Right lobe of liver (tissue), 6 donors: ENCODE measurements at regions not wholly inside any gene's neighbourhood (a gene's known extent, or its start where the extent isn't known, plus 50 kb on each side); places are given as distances from the start of the nearest gene placed in this dataset.

Experiments used
- ATAC-seq, 4 donors: fragments of 200-7000 bp; cut with Tn5 transposase; one replicate each; pipeline ENCODE4 v1.9.1; 2020; ENCODE audit warnings: mild to moderate bottlenecking in 4 of 4, moderate library complexity in 4 of 4
- DNase-seq, 3 donors: peaks; one replicate each; pipeline ENCODE4 v3.0.0-alpha.2; 2020
- H3K27ac ChIP-seq, 3 donors: fragments of 200-600 bp; one replicate each; pipeline ENCODE4 v1.8.0; 2022
- H3K27me3 ChIP-seq, 2 donors: fragments of 200-600 bp; one replicate each; pipeline ENCODE4 v1.8.0; 2022
- H3K36me3 ChIP-seq, 4 donors: fragments of 200-600 bp; sonication (generic) in 1 of 4; one replicate each; pipeline versions ENCODE4 v1.5.1 to v1.8.0; 2017 to 2022; ENCODE audit warnings: control low read depth in 1 of 4
- H3K4me1 ChIP-seq, 4 donors: fragments of 200-600 bp; sonication (generic) in 1 of 4; one replicate each; pipeline versions ENCODE4 v1.5.1 to v1.8.0; 2017 to 2022; ENCODE audit warnings: control low read depth in 1 of 4
- H3K4me3 ChIP-seq, 3 donors: fragments of 200-600 bp; one replicate each; pipeline ENCODE4 v1.8.0; 2022
- H3K9me3 ChIP-seq, 4 donors: fragments of 200-600 bp; sonication (generic) in 1 of 4; one replicate each; pipeline versions ENCODE4 v1.5.1 to v1.8.0; 2017 to 2022; ENCODE audit warnings: control low read depth in 1 of 4
- POLR2A ChIP-seq: fragments of 450-650 bp; IDR thresholded peaks from one replicate; pipeline ENCODE4 v1.6.1; 2017; ENCODE audit warnings: antibody characterized with exemption, mild to moderate bottlenecking
- WGBS: methylation state at CpG from one replicate; pipeline ENCODE4 v1.1.6; 2018; ENCODE audit warnings: low coverage, low lambda C conversion rate; ENCODE audit not compliant: insufficient coverage; ENCODE audit errors: missing lambda C conversion rate; 5-methylcytosine and 5-hydroxymethylcytosine counted together
- intact Hi-C, 2 donors: fragments of 100-400 bp; cut with DNase I; formaldehyde crosslinking; loops; one replicate each; pipeline versions ENCODE4 v1.11.2 to v1.14.1; 2022
- TF ChIP-seq, protein P1 (sequence below), 4 donors: fragments of 200-600 bp in 3 of 4; fragments of 450-650 bp in 1 of 4; IDR thresholded peaks; one replicate each; pipeline versions ENCODE4 v1.5.1 to v1.8.0; 2016 to 2022; ENCODE audit warnings: antibody characterized with exemption in 4 of 4, mild to moderate bottlenecking in 2 of 4
- donor health status: DM: no; HTN: yes; CAD: no.
- donor health status: DM: no; HTN: no; CAD: no.
- donor health status: DM: no; HTN: no; CAD: no.
- donor health status: DM: no; HTN: yes; CAD: no.
- donor health status: DM: no; HTN: yes; CAD: no.

- no peaks in the 10 kb centered on the region for H3K4me1 ChIP-seq
- TF ChIP-seq, protein P1, sequence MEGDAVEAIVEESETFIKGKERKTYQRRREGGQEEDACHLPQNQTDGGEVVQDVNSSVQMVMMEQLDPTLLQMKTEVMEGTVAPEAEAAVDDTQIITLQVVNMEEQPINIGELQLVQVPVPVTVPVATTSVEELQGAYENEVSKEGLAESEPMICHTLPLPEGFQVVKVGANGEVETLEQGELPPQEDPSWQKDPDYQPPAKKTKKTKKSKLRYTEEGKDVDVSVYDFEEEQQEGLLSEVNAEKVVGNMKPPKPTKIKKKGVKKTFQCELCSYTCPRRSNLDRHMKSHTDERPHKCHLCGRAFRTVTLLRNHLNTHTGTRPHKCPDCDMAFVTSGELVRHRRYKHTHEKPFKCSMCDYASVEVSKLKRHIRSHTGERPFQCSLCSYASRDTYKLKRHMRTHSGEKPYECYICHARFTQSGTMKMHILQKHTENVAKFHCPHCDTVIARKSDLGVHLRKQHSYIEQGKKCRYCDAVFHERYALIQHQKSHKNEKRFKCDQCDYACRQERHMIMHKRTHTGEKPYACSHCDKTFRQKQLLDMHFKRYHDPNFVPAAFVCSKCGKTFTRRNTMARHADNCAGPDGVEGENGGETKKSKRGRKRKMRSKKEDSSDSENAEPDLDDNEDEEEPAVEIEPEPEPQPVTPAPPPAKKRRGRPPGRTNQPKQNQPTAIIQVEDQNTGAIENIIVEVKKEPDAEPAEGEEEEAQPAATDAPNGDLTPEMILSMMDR (IDR thresholded peaks at IDR 0.05) = no peak
- no peak for TF ChIP-seq POLR2A
- no peaks in the 10 kb centered on the region for H3K36me3 ChIP-seq
- no peak for DNase-seq
- no peaks in the 10 kb centered on the region for H3K9me3 ChIP-seq
- no peak overlapping the region for H3K4me3 ChIP-seq
- intact Hi-C loops = no loop called here
- ATAC-seq = no peak
- 43% methylated on average over 1 of the region's 1 CpG for WGBS
- no peaks in the 10 kb centered on the region for H3K27me3 ChIP-seq
- no peak overlapping the region for H3K27ac ChIP-seq
Measured at GRCh38 chr9:105854026-105854782, 159.9 kb downstream of the TMEM38B start.

DNA sequence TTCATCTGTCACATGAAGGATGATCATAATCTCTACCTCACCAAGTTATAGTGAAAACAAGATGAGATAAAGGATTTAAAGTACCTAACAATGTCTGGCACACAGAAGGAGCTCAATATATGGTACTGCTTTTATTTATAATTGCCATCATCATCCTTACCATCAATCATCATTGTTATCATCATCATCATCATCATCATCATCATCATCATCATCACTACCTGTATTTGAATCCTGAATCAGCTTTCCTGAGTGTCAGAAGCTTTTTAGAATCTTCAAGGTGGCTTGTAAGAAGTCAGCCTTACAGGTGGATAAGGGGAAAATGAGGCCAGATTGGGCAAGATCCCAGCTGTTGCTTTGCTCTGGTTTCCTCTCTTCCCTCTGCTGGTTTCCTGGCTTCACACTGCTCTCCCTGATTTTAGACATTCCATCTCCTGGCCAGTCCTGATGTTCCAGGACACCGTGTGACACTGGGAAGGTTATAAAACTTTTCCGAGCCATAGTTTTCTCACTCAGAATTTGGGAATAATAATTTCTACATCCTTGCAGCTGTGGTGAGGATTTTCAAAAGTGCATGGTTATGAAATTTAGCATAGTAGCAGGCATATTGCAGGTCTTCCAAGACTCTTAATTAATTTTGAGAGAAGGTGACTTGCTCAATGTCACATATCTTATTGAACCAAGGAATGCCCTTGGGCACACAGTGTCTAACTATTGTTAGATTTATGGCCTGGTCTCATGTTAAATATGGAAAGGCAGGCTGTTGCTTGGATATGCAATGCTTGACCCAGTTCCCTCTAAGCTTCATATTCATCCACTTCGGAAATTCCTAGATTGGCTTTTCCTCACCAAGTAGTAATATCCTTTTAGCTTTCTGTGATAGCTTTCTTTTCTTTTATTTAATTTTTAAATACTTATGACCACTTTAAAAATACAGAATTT lies 160.7 kb downstream of the TMEM38B start:
- no peak for TF ChIP-seq POLR2A
- TF ChIP-seq, protein P1 (IDR thresholded peaks at IDR 0.05) = no peak
- WGBS = 88% methylated on average over 2 of the region's 3 CpGs

GRCh38 chr9:105855987-105856386 lies 161.6 kb downstream of the TMEM38B start:
- H3K9me3 ChIP-seq = no peaks in the 10 kb centered on the region
- WGBS = 95% methylated on average over 2 of the region's 3 CpGs
- no peak overlapping the region for H3K4me3 ChIP-seq
- H3K27me3 ChIP-seq = no peaks in the 10 kb centered on the region
- no peaks in the 10 kb centered on the region for H3K36me3 ChIP-seq
- ATAC-seq = no peak
- no peak overlapping the region for H3K27ac ChIP-seq
- no peak for DNase-seq
- TF ChIP-seq POLR2A = no peak
- TF ChIP-seq, protein P1 (IDR thresholded peaks at IDR 0.05) = no peak
- no peaks in the 10 kb centered on the region for H3K4me1 ChIP-seq
- intact Hi-C loops = no loop called here

More for the DNA sequence above, 160.7 kb downstream of the TMEM38B start:
- DNase-seq (no peak), ATAC-seq (no peak)
- H3K36me3 ChIP-seq = no peaks in the 10 kb centered on the region
- no peaks in the 10 kb centered on the region for H3K27me3 ChIP-seq
- H3K4me3 ChIP-seq = no peak overlapping the region
- intact Hi-C loops = no loop called here
- no peaks in the 10 kb centered on the region for H3K9me3 ChIP-seq
- H3K27ac ChIP-seq = no peak overlapping the region
- no peaks in the 10 kb centered on the region for H3K4me1 ChIP-seq

DNA sequence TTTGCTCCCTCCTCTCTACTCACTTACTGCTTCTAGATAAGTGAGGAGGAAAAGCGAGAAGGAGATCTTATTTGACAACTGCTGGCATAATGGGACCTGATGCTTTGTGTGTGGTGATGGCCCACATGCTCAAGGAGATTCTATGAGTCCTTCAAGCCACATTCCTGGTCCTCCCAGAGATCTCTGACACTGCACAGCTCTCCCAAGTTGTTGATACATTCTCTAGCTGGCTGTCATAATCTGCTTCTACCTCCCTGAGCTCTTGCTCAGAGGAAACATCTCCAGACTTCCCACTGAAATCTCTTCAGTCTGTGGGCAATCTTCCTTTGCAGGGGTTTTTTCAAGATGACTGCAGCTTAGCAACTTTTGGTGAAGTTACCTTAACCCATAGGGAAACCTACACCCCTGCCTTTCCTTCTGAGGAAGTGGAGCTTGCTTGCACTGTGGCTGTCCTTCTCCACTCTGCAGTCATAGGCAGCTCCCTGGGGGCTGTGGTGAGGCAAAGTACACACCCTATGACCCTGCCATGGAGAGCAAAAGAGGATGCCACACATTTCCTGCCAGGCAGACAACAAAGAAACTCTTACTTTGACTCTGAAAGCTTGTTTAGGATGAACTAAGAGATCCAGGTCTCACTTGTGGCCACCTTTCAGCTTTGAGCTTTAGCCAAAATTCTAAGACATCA lies 163.8 kb downstream of the TMEM38B start:
- H3K9me3 ChIP-seq = no peaks in the 10 kb centered on the region
- no peak for ATAC-seq
- no peaks in the 10 kb centered on the region for H3K27me3 ChIP-seq
- DNase-seq = no peak
- H3K4me3 ChIP-seq = no peak overlapping the region
- H3K27ac ChIP-seq = no peak overlapping the region
- intact Hi-C loops = no loop called here
- no peaks in the 10 kb centered on the region for H3K4me1 ChIP-seq
- WGBS = 100% methylated on average over 1 of the region's 1 CpG
- H3K36me3 ChIP-seq = no peaks in the 10 kb centered on the region
- TF ChIP-seq, protein P1 (IDR thresholded peaks at IDR 0.05) = no peak
- no peak for TF ChIP-seq POLR2A
